Mucosa of descending colon (tissue), 3 donors: ENCODE measurements at regions not wholly inside any gene's neighbourhood (a gene's known extent, or its start where the extent isn't known, plus 50 kb on each side); places are given as distances from the start of the nearest gene placed in this dataset.

Experiments used
- ATAC-seq: fragments of 200-7000 bp; cut with Tn5 transposase; one replicate; pipeline ENCODE4 v1.9.1; 2020; ENCODE audit warnings: mild to moderate bottlenecking, moderate library complexity
- DNase-seq, 3 donors: peaks; one replicate each; pipeline ENCODE4 v3.0.0-alpha.2; 2020
- H3K36me3 ChIP-seq: fragments of 200-600 bp; one replicate; pipeline ENCODE4 v1.8.0; 2021; ENCODE audit warnings: low read depth, mild to moderate bottlenecking
- H3K4me1 ChIP-seq: fragments of 200-600 bp; one replicate; pipeline ENCODE4 v1.8.0; 2021; ENCODE audit warnings: low read depth, mild to moderate bottlenecking
- H3K4me3 ChIP-seq: fragments of 200-600 bp; one replicate; pipeline ENCODE4 v1.8.0; 2021; ENCODE audit warnings: mild to moderate bottlenecking
- H3K9me3 ChIP-seq: fragments of 200-600 bp; one replicate; pipeline ENCODE4 v1.8.0; 2021; ENCODE audit warnings: mild to moderate bottlenecking
- CTCF ChIP-seq: fragments of 200-600 bp; IDR thresholded peaks from one replicate; pipeline ENCODE4 v1.8.0; 2022; ENCODE audit warnings: antibody characterized with exemption, mild to moderate bottlenecking
- intact Hi-C, 2 donors: fragments of 100-400 bp; cut with DNase I in 1 of 2; cut with micrococcal nuclease in 1 of 2; formaldehyde crosslinking; loops; one replicate each; pipeline versions ENCODE4 v1.11.0 to v1.11.1; 2022; cut with DNase I, micrococcal nuclease
- donor health status: DM: no; HTN: no; CAD: no; lungs with moderate emphysema.
- donor health status: DM: no; HTN: no; CAD: no.
- donor health status: DM: no; HTN: yes; CAD: no.

GRCh38 chr17:77733576-77734296 lies 224.8 kb upstream of the TNRC6C start:
- no peak overlapping the region for H3K4me3 ChIP-seq
- TF ChIP-seq CTCF = no peak
- DNase-seq = no peak
- ATAC-seq = no peak
- H3K36me3 ChIP-seq = no peaks in the 10 kb centered on the region
- no peaks in the 10 kb centered on the region for H3K9me3 ChIP-seq
- intact Hi-C loops = no loop called here
- H3K4me1 ChIP-seq = peaks cover 5% of the 10 kb centered on the region

GRCh38 chr17:77734371-77735080 lies 224.0 kb upstream of the TNRC6C start:
- ATAC-seq = peak; percentile 51
- Histone ChIP-seq H3K36me3 (no peaks in the 10 kb centered on the region), H3K9me3 (no peaks in the 10 kb centered on the region), H3K4me1 (peaks cover 5% of the 10 kb centered on the region), H3K4me3 (no peak overlapping the region)
- intact Hi-C loops = no loop called here
- peak; percentile 67 to 78 (median 77) for DNase-seq
- no peak for TF ChIP-seq CTCF

- H3K4me3 ChIP-seq = no peak overlapping the region
- H3K4me1 ChIP-seq = peaks cover 5% of the 10 kb centered on the region
- ATAC-seq (peak; percentile 15), DNase-seq (no peak)
- H3K36me3 ChIP-seq = no peaks in the 10 kb centered on the region
- H3K9me3 ChIP-seq = no peaks in the 10 kb centered on the region
- no peak for TF ChIP-seq CTCF
- intact Hi-C loops = no loop called here
These were observed 223.4 kb upstream of the TNRC6C start for GRCh38 chr17:77735081-77735565.

- intact Hi-C loops = no loop called here
- ATAC-seq (peak; percentile 32), DNase-seq (no peak)
- Histone ChIP-seq H3K36me3 (no peaks in the 10 kb centered on the region), H3K4me3 (no peak overlapping the region), H3K9me3 (no peaks in the 10 kb centered on the region), H3K4me1 (peaks cover 5% of the 10 kb centered on the region)
- TF ChIP-seq CTCF = no peak
These were observed 222.8 kb upstream of the TNRC6C start for GRCh38 chr17:77735566-77736198.

GRCh38 chr17:77736199-77736585 lies 222.3 kb upstream of the TNRC6C start:
- H3K4me3 ChIP-seq = no peak overlapping the region
- H3K9me3 ChIP-seq = no peaks in the 10 kb centered on the region
- H3K36me3 ChIP-seq = no peaks in the 10 kb centered on the region
- TF ChIP-seq CTCF = no peak
- intact Hi-C loops = no loop called here
- peaks cover 5% of the 10 kb centered on the region for H3K4me1 ChIP-seq
- no peak for ATAC-seq
- DNase-seq = no peak
